ENCODE measurements at regions not wholly inside any gene's neighbourhood (a gene's known extent, or its start where the extent isn't known, plus 50 kb on each side); places are given as distances from the start of the nearest gene placed in this dataset.
A peak's percentile ranks its signal among the peaks of the same experiment; 100 is the strongest.

GRCh38 chr20:50376179-50376887, 133.8 kb upstream of the PTPN1 start:
- DNase-seq (no peak), ATAC-seq (replicated peaks) (no peak)
- Mint-ChIP-seq H3K36me3 (no peaks in the 10 kb centered on the region), H3K27me3 (peaks cover 35 to 55% of the 10 kb centered on the region in 2 donors), H3K27ac (no peak overlapping the region), H3K4me3 (no peak overlapping the region), H3K9me3 (no peaks in the 10 kb centered on the region), H3K4me1 (peaks cover 0 to 3% of the 10 kb centered on the region in 2 donors)

- H3K4me1 Mint-ChIP-seq, result peaks cover 2 to 4% of the 10 kb centered on the region in 2 donors
- H3K4me3 Mint-ChIP-seq, result no peak overlapping the region
- H3K9me3 Mint-ChIP-seq, result no peaks in the 10 kb centered on the region
- no peak for ATAC-seq (replicated peaks)
- no peak overlapping the region for H3K27ac Mint-ChIP-seq
- peaks cover 35 to 55% of the 10 kb centered on the region in 2 donors for H3K27me3 Mint-ChIP-seq
- no peaks in the 10 kb centered on the region for H3K36me3 Mint-ChIP-seq
- DNase-seq, result no peak
These were observed 133.2 kb upstream of the PTPN1 start for GRCh38 chr20:50376888-50377459.

GRCh38 chr20:50378170-50379000, 131.8 kb upstream of the PTPN1 start:
- Mint-ChIP-seq H3K27ac (no peak overlapping the region), H3K27me3 (peaks cover 29 to 48% of the 10 kb centered on the region in 2 donors), H3K36me3 (no peaks in the 10 kb centered on the region), H3K4me1 (peaks cover 4 to 14% of the 10 kb centered on the region in 2 donors), H3K4me3 (no peak overlapping the region), H3K9me3 (no peaks in the 10 kb centered on the region)
- ATAC-seq (replicated peaks) (no peak), DNase-seq (no peak)

GRCh38 chr20:50379049-50379990, 130.9 kb upstream of the PTPN1 start:
- Mint-ChIP-seq H3K36me3 (no peaks in the 10 kb centered on the region), H3K27ac (peak overlapping the region; percentile 62), H3K9me3 (no peaks in the 10 kb centered on the region), H3K4me1 (peaks cover 4 to 14% of the 10 kb centered on the region in 2 donors), H3K27me3 (peaks cover 20 to 48% of the 10 kb centered on the region in 2 donors), H3K4me3 (no peak overlapping the region)
- ATAC-seq (replicated peaks) (no peak), DNase-seq (no peak)

- ATAC-seq (replicated peaks) (no peak), DNase-seq (no peak)
- H3K27ac Mint-ChIP-seq, result no peak overlapping the region
- no peaks in the 10 kb centered on the region for H3K9me3 Mint-ChIP-seq
- H3K36me3 Mint-ChIP-seq, result no peaks in the 10 kb centered on the region
- H3K4me3 Mint-ChIP-seq, result no peak overlapping the region
- peaks cover 4 to 14% of the 10 kb centered on the region in 2 donors for H3K4me1 Mint-ChIP-seq
- peaks cover 23 to 48% of the 10 kb centered on the region in 2 donors for H3K27me3 Mint-ChIP-seq
These were observed 130.0 kb upstream of the PTPN1 start for GRCh38 chr20:50379991-50380696.

GRCh38 chr20:50380697-50381040, 129.5 kb upstream of the PTPN1 start:
- ATAC-seq (replicated peaks), result no peak
- H3K36me3 Mint-ChIP-seq, result peaks cover 0 to under 1% of the 10 kb centered on the region in 2 donors
- no peaks in the 10 kb centered on the region for H3K9me3 Mint-ChIP-seq
- peaks cover 5 to 16% of the 10 kb centered on the region in 2 donors for H3K4me1 Mint-ChIP-seq
- no peak overlapping the region for H3K27ac Mint-ChIP-seq
- H3K4me3 Mint-ChIP-seq, result no peak overlapping the region
- H3K27me3 Mint-ChIP-seq, result peaks cover 25 to 50% of the 10 kb centered on the region in 2 donors
- no peak for DNase-seq

- Mint-ChIP-seq H3K4me3 (no peak overlapping the region), H3K27me3 (peaks cover 25 to 53% of the 10 kb centered on the region in 2 donors), H3K9me3 (no peaks in the 10 kb centered on the region), H3K27ac (peak overlapping the region; percentile 5), H3K36me3 (peaks cover 0 to 2% of the 10 kb centered on the region in 2 donors), H3K4me1 (peaks cover 9 to 21% of the 10 kb centered on the region in 2 donors)
- DNase-seq (no peak), ATAC-seq (replicated peaks) (no peak)
These were observed 129.0 kb upstream of the PTPN1 start for GRCh38 chr20:50381075-50381732.

- ATAC-seq (replicated peaks) (peak; percentile 71), DNase-seq (no peak)
- Mint-ChIP-seq H3K4me1 (peaks cover 12 to 26% of the 10 kb centered on the region in 2 donors), H3K27me3 (peaks cover 26 to 52% of the 10 kb centered on the region in 2 donors), H3K36me3 (peaks cover 0 to 2% of the 10 kb centered on the region in 2 donors), H3K27ac (no peak overlapping the region), H3K9me3 (no peaks in the 10 kb centered on the region), H3K4me3 (peak overlapping the region; percentile 17 to 18)
These were observed 128.2 kb upstream of the PTPN1 start for GRCh38 chr20:50381771-50382593.

GRCh38 chr20:50385733-50386640, 124.2 kb upstream of the PTPN1 start:
- peak; percentile 83 to 88 for ATAC-seq (replicated peaks)
- no peaks in the 10 kb centered on the region for H3K9me3 Mint-ChIP-seq
- DNase-seq, result no peak
- H3K27me3 Mint-ChIP-seq, result peaks cover 41 to 58% of the 10 kb centered on the region in 2 donors
- H3K27ac Mint-ChIP-seq, result no peak overlapping the region
- no peak overlapping the region for H3K4me3 Mint-ChIP-seq
- H3K36me3 Mint-ChIP-seq, result peaks cover 0 to 5% of the 10 kb centered on the region in 2 donors
- H3K4me1 Mint-ChIP-seq, result peaks cover 14 to 26% of the 10 kb centered on the region in 2 donors

- H3K4me1 Mint-ChIP-seq, result peaks cover 10 to 26% of the 10 kb centered on the region in 2 donors
- ATAC-seq (replicated peaks) (no peak), DNase-seq (no peak)
- peaks cover 41 to 58% of the 10 kb centered on the region in 2 donors for H3K27me3 Mint-ChIP-seq
- no peaks in the 10 kb centered on the region for H3K9me3 Mint-ChIP-seq
- peaks cover 0 to 5% of the 10 kb centered on the region in 2 donors for H3K36me3 Mint-ChIP-seq
- H3K4me3 Mint-ChIP-seq, result no peak overlapping the region
- H3K27ac Mint-ChIP-seq, result no peak overlapping the region
These were observed 123.6 kb upstream of the PTPN1 start for GRCh38 chr20:50386641-50386960.

- no peaks in the 10 kb centered on the region for H3K9me3 Mint-ChIP-seq
- ATAC-seq (replicated peaks), result no peak
- no peak overlapping the region for H3K27ac Mint-ChIP-seq
- H3K36me3 Mint-ChIP-seq, result peaks cover 0 to 5% of the 10 kb centered on the region in 2 donors
- DNase-seq, result no peak
- peaks cover 41 to 58% of the 10 kb centered on the region in 2 donors for H3K27me3 Mint-ChIP-seq
- no peak overlapping the region for H3K4me3 Mint-ChIP-seq
- peaks cover 10 to 25% of the 10 kb centered on the region in 2 donors for H3K4me1 Mint-ChIP-seq
These were observed 122.8 kb upstream of the PTPN1 start for GRCh38 chr20:50387218-50387995.
